ENCODE measurements at regions not wholly inside any gene's neighbourhood (a gene's known extent, or its start where the extent isn't known, plus 50 kb on each side); places are given as distances from the start of the nearest gene placed in this dataset.

- TF ChIP-seq CTCF (IDR thresholded peaks at IDR 0.05) (no peak), POLR2A (IDR thresholded peaks at IDR 0.05) (no peak), EP300 (IDR thresholded peaks at IDR 0.05) (no peak)
These were observed 146.6 kb downstream of the ZNF281 start for GRCh38 chr1:200263203-200263602.

Data from upper lobe of left lung (tissue), 4 donors.